Activated CD4-positive, alpha-beta memory T cell treated with anti-CD3 and anti-CD28 coated beads for 36 hours (primary cell): ENCODE measurements at regions not wholly inside any gene's neighbourhood (a gene's known extent, or its start where the extent isn't known, plus 50 kb on each side); places are given as distances from the start of the nearest gene placed in this dataset.

Experiments
- CTCF ChIA-PET: fragments of 350-600 bp; sonication (Branson Sonifier 250); formaldehyde crosslinking; loops from one replicate; lab custom pipeline; 2021; ENCODE audit warnings: antibody characterized with exemption, inconsistent platforms; lab: Charles Lee
- POLR2A ChIA-PET: fragments of 350-600 bp; sonication (Branson Sonifier 250); formaldehyde crosslinking; loops from one replicate; lab custom pipeline; 2021; ENCODE audit warnings: antibody characterized with exemption; lab: Charles Lee
- DNase-seq: peaks from one replicate; pipeline ENCODE4 v3.0.0-alpha.2; 2020
- H3K27ac Mint-ChIP-seq: one replicate; pipeline ENCODE4 v1.8.0; 2021; ENCODE audit warnings: mixed read lengths
- H3K27me3 Mint-ChIP-seq: one replicate; pipeline ENCODE4 v1.8.0; 2021; ENCODE audit warnings: mixed read lengths
- H3K36me3 Mint-ChIP-seq: one replicate; pipeline ENCODE4 v1.8.0; 2021; ENCODE audit warnings: mixed read lengths
- H3K4me1 Mint-ChIP-seq: one replicate; pipeline ENCODE4 v1.8.0; 2021; ENCODE audit warnings: low read depth, mixed read lengths
- H3K4me3 Mint-ChIP-seq: one replicate; pipeline ENCODE4 v1.8.0; 2021; ENCODE audit warnings: mild to moderate bottlenecking, mixed read lengths
- H3K9me3 Mint-ChIP-seq: one replicate; pipeline ENCODE4 v1.8.0; 2021; ENCODE audit warnings: mixed read lengths
- intact Hi-C: fragments of 100-400 bp; cut with micrococcal nuclease; formaldehyde crosslinking; loops from one replicate; pipeline ENCODE4 v1.15.1; 2023

- Mint-ChIP-seq H3K4me3 (peak overlapping the region; percentile 51), H3K9me3 (no peaks in the 10 kb centered on the region), H3K4me1 (peaks cover 18% of the 10 kb centered on the region), H3K27ac (no peak overlapping the region), H3K27me3 (peaks cover 5% of the 10 kb centered on the region), H3K36me3 (no peaks in the 10 kb centered on the region)
- ChIA-PET CTCF (interaction anchor here (1.0 kb wide), 1 partner anchor 134 kb away, joined by 3 read pairs; no protein-coding TSS in a partner anchor), POLR2A (no interaction called here)
- DNase-seq, result peak; percentile 54
- intact Hi-C loops, result loop anchor here (1.0 to 5.0 kb wide), 3 partner anchors 8 to 106 kb away; no protein-coding TSS in a partner anchor
Observed at GRCh38 chr6:6811128-6812009, 222.8 kb downstream of the LY86 start.

- DNase-seq, result no peak
- intact Hi-C loops, result loop anchor here (5.0 kb wide), 1 partner anchor 105 kb away; no protein-coding TSS in a partner anchor
- Mint-ChIP-seq H3K27me3 (peaks cover 5% of the 10 kb centered on the region), H3K9me3 (no peaks in the 10 kb centered on the region), H3K4me1 (peaks cover 18% of the 10 kb centered on the region), H3K36me3 (no peaks in the 10 kb centered on the region), H3K4me3 (no peak overlapping the region), H3K27ac (no peak overlapping the region)
- ChIA-PET CTCF (no interaction called here), POLR2A (no interaction called here)
Observed at GRCh38 chr6:6812427-6812826, 223.9 kb downstream of the LY86 start.

- intact Hi-C loops, result no loop called here
- Mint-ChIP-seq H3K4me3 (no peak overlapping the region), H3K27ac (no peak overlapping the region), H3K36me3 (no peaks in the 10 kb centered on the region), H3K4me1 (peaks cover 14% of the 10 kb centered on the region), H3K27me3 (peaks cover 6% of the 10 kb centered on the region), H3K9me3 (no peaks in the 10 kb centered on the region)
- ChIA-PET POLR2A (no interaction called here), CTCF (no interaction called here)
- no peak for DNase-seq
Observed at GRCh38 chr6:6815732-6816131, 227.2 kb downstream of the LY86 start.

GRCh38 chr6:6816716-6817115, 228.2 kb downstream of the LY86 start:
- DNase-seq, result no peak
- Mint-ChIP-seq H3K9me3 (no peaks in the 10 kb centered on the region), H3K36me3 (no peaks in the 10 kb centered on the region), H3K4me1 (peaks cover 4% of the 10 kb centered on the region), H3K27me3 (peaks cover 9% of the 10 kb centered on the region), H3K27ac (no peak overlapping the region), H3K4me3 (no peak overlapping the region)
- intact Hi-C loops, result no loop called here
- ChIA-PET POLR2A (no interaction called here), CTCF (no interaction called here)

GRCh38 chr6:6818078-6818639, 229.6 kb downstream of the LY86 start:
- Mint-ChIP-seq H3K27me3 (peaks cover 9% of the 10 kb centered on the region), H3K9me3 (no peaks in the 10 kb centered on the region), H3K4me1 (no peaks in the 10 kb centered on the region), H3K4me3 (no peak overlapping the region), H3K27ac (no peak overlapping the region), H3K36me3 (no peaks in the 10 kb centered on the region)
- DNase-seq, result no peak
- CTCF ChIA-PET, result no interaction called here
- intact Hi-C loops, result no loop called here
- POLR2A ChIA-PET, result no interaction called here

GRCh38 chr6:6820641-6821238, 232.2 kb downstream of the LY86 start:
- Mint-ChIP-seq H3K9me3 (no peaks in the 10 kb centered on the region), H3K4me1 (no peaks in the 10 kb centered on the region), H3K36me3 (no peaks in the 10 kb centered on the region), H3K27me3 (peaks cover 20% of the 10 kb centered on the region), H3K27ac (no peak overlapping the region), H3K4me3 (no peak overlapping the region)
- intact Hi-C loops, result no loop called here
- ChIA-PET CTCF (no interaction called here), POLR2A (no interaction called here)
- DNase-seq, result no peak

GRCh38 chr6:6821639-6822261, 233.2 kb downstream of the LY86 start:
- H3K4me1 Mint-ChIP-seq, result no peaks in the 10 kb centered on the region
- H3K27me3 Mint-ChIP-seq, result peaks cover 20% of the 10 kb centered on the region
- no peak overlapping the region for H3K4me3 Mint-ChIP-seq
- no peak for DNase-seq
- intact Hi-C loops, result no loop called here
- H3K9me3 Mint-ChIP-seq, result no peaks in the 10 kb centered on the region
- POLR2A ChIA-PET, result no interaction called here
- H3K36me3 Mint-ChIP-seq, result no peaks in the 10 kb centered on the region
- CTCF ChIA-PET, result no interaction called here
- no peak overlapping the region for H3K27ac Mint-ChIP-seq

GRCh38 chr6:6823030-6823429, 234.5 kb downstream of the LY86 start:
- ChIA-PET CTCF (no interaction called here), POLR2A (no interaction called here)
- H3K36me3 Mint-ChIP-seq, result no peaks in the 10 kb centered on the region
- intact Hi-C loops, result no loop called here
- no peak overlapping the region for H3K27ac Mint-ChIP-seq
- H3K4me3 Mint-ChIP-seq, result no peak overlapping the region
- no peaks in the 10 kb centered on the region for H3K9me3 Mint-ChIP-seq
- H3K4me1 Mint-ChIP-seq, result no peaks in the 10 kb centered on the region
- H3K27me3 Mint-ChIP-seq, result peaks cover 20% of the 10 kb centered on the region
- DNase-seq, result no peak

- H3K27me3 Mint-ChIP-seq, result peaks cover 20% of the 10 kb centered on the region
- no peak overlapping the region for H3K27ac Mint-ChIP-seq
Observed at GRCh38 chr6:6823568-6824224, 235.2 kb downstream of the LY86 start.

GRCh38 chr6:6824381-6824780, 235.9 kb downstream of the LY86 start:
- Mint-ChIP-seq H3K27ac (no peak overlapping the region), H3K9me3 (no peaks in the 10 kb centered on the region), H3K27me3 (peaks cover 19% of the 10 kb centered on the region), H3K4me3 (no peak overlapping the region), H3K4me1 (no peaks in the 10 kb centered on the region), H3K36me3 (no peaks in the 10 kb centered on the region)
- no peak for DNase-seq
- intact Hi-C loops, result no loop called here
- POLR2A ChIA-PET, result no interaction called here
- CTCF ChIA-PET, result no interaction called here

More at GRCh38 chr6:6823568-6824224, 235.2 kb downstream of the LY86 start:
- Mint-ChIP-seq H3K4me3 (no peak overlapping the region), H3K9me3 (no peaks in the 10 kb centered on the region), H3K36me3 (no peaks in the 10 kb centered on the region), H3K4me1 (no peaks in the 10 kb centered on the region)
- no peak for DNase-seq
- intact Hi-C loops, result no loop called here
- CTCF ChIA-PET, result no interaction called here
- POLR2A ChIA-PET, result no interaction called here

GRCh38 chr6:6825193-6825784, 236.8 kb downstream of the LY86 start:
- ChIA-PET POLR2A (no interaction called here), CTCF (no interaction called here)
- intact Hi-C loops, result no loop called here

More at GRCh38 chr6:6825193-6825784, 236.8 kb downstream of the LY86 start:
- Mint-ChIP-seq H3K36me3 (no peaks in the 10 kb centered on the region), H3K27me3 (peaks cover 17% of the 10 kb centered on the region), H3K27ac (no peak overlapping the region), H3K4me1 (no peaks in the 10 kb centered on the region), H3K4me3 (no peak overlapping the region), H3K9me3 (no peaks in the 10 kb centered on the region)
- no peak for DNase-seq
